T-cell (primary cell): ENCODE measurements at regions not wholly inside any gene's neighbourhood (a gene's known extent, or its start where the extent isn't known, plus 50 kb on each side); places are given as distances from the start of the nearest gene placed in this dataset.
"Not testable (repeated sequence)": the region's sequence is repeated elsewhere in the genome, so short reads cannot be mapped to it uniquely, and the experiment has no call there.

Experiments
- ATAC-seq, 4 experiments: fragments of 200-7000 bp in 3 of 4; fragments of 150-1000 bp in 1 of 4; cut with Tn5 transposase; replicated peaks in 1 of 4; 1 replicate in 3 of 4; 2 replicates in 1 of 4; pipeline ENCODE4 v1.10.0; 2021; ENCODE audit warnings: moderate library complexity in 3 of 4, mild to moderate bottlenecking in 2 of 4, moderate number of reproducible peaks in 1 of 4
- CTCF ChIA-PET, 2 donors: fragments of 300-600 bp; sonication (Branson Sonifier 250); formaldehyde crosslinking; loops; one replicate each; lab custom pipeline; 2022; ENCODE audit warnings: antibody characterized with exemption in 2 of 2; lab: Charles Lee
- POLR2A ChIA-PET, 2 donors: fragments of 300-600 bp; sonication (Branson Sonifier 250); formaldehyde crosslinking; loops; one replicate each; lab custom pipeline; 2022; ENCODE audit warnings: antibody characterized with exemption in 2 of 2; lab: Charles Lee
- DNase-seq, 35 experiments: peaks; one replicate each; pipeline versions ENCODE4 v3.0.0 to v3.0.0-alpha.2; 2013 to 2023
- H3K27ac ChIP-seq: one replicate; pipeline ENCODE4 v1.5.1; 2013; ENCODE audit warnings: low read length
- H3K27me3 ChIP-seq, 2 experiments: replicated peaks in 1 of 2; 1 replicate in 1 of 2; 2 replicates in 1 of 2; pipeline versions ENCODE4 v1.6.1 to v1.7.0; 2013; ENCODE audit warnings: low read length in 1 of 2, mixed read lengths in 1 of 2; ENCODE audit not compliant: control insufficient read depth in 2 of 2, insufficient read depth in 2 of 2; ENCODE audit errors: extremely low read depth in 1 of 2
- H3K36me3 ChIP-seq, 2 donors: 1 replicate in 1 of 2; 2 replicates in 1 of 2; pipeline versions ENCODE4 v1.6.1 to v1.7.0; 2013; ENCODE audit warnings: low read length in 1 of 2; ENCODE audit not compliant: control insufficient read depth in 2 of 2, insufficient read depth in 1 of 2; ENCODE audit errors: extremely low read depth in 1 of 2
- H3K4me1 ChIP-seq, 2 experiments: 1 replicate in 1 of 2; 2 replicates in 1 of 2; pipeline versions ENCODE4 v1.6.1 to v1.7.0; 2013; ENCODE audit warnings: low read length in 2 of 2, mixed read lengths in 1 of 2; ENCODE audit not compliant: insufficient read depth in 2 of 2, control insufficient read depth in 1 of 2; ENCODE audit errors: extremely low read depth in 1 of 2
- H3K4me3 ChIP-seq, 2 donors: 1 replicate in 1 of 2; 2 replicates in 1 of 2; pipeline versions ENCODE4 v1.5.1 to v1.7.0; 2013; ENCODE audit warnings: mild to moderate bottlenecking in 2 of 2, low read length in 1 of 2, moderate library complexity in 1 of 2; ENCODE audit not compliant: control insufficient read depth in 1 of 2; ENCODE audit errors: extremely low read depth in 1 of 2
- H3K9me3 ChIP-seq: 2 replicates; pipeline ENCODE4 v1.7.0; 2013
- H3K27ac Mint-ChIP-seq, 2 donors: one replicate each; pipeline ENCODE4 v1.8.0; 2020 to 2021; ENCODE audit warnings: mild to moderate bottlenecking in 2 of 2, mixed read lengths in 2 of 2
- H3K27me3 Mint-ChIP-seq, 2 donors: one replicate each; pipeline ENCODE4 v1.8.0; 2021 to 2022; ENCODE audit warnings: mixed read lengths in 2 of 2
- H3K36me3 Mint-ChIP-seq: one replicate; pipeline ENCODE4 v1.8.0; 2021; ENCODE audit warnings: mixed read lengths
- H3K4me1 Mint-ChIP-seq, 3 donors: one replicate each; pipeline ENCODE4 v1.8.0; 2020 to 2022; ENCODE audit warnings: mixed read lengths in 3 of 3, mild to moderate bottlenecking in 1 of 3
- H3K4me3 Mint-ChIP-seq, 3 donors: one replicate each; pipeline ENCODE4 v1.8.0; 2020 to 2022; ENCODE audit warnings: mild to moderate bottlenecking in 3 of 3, mixed read lengths in 3 of 3, moderate library complexity in 3 of 3
- H3K9me3 Mint-ChIP-seq, 3 donors: one replicate each; pipeline ENCODE4 v1.8.0; 2020 to 2022; ENCODE audit warnings: mixed read lengths in 3 of 3
- WGBS: methylation state at CpG from one replicate; pipeline ENCODE4 v1.1.5; 2013; ENCODE audit warnings: missing lambda C conversion rate; ENCODE audit not compliant: insufficient coverage; 5-methylcytosine and 5-hydroxymethylcytosine counted together

GRCh38 chr7:23939747-23940146, 229.7 kb downstream of the STK31 start:
- ATAC-seq, DNase-seq, H3K4me1 ChIP-seq, H3K9me3 ChIP-seq, H3K4me1 Mint-ChIP-seq, CTCF ChIA-PET, H3K4me3 ChIP-seq, POLR2A ChIA-PET, H3K9me3 Mint-ChIP-seq, H3K36me3 Mint-ChIP-seq, H3K4me3 Mint-ChIP-seq, H3K36me3 ChIP-seq, H3K27ac ChIP-seq, H3K27ac Mint-ChIP-seq: not testable (repeated sequence)
- WGBS, result 40% methylated on average over 1 of the region's 2 CpGs
- H3K27me3 Mint-ChIP-seq, result peaks cover 22 to 40% of the 10 kb centered on the region in 2 donors
- peaks cover 0 to 16% of the 10 kb centered on the region in 2 experiments for H3K27me3 ChIP-seq

GRCh38 chr7:23941551-23941950, 231.5 kb downstream of the STK31 start:
- peaks cover 7 to 12% (median 7%) of the 10 kb centered on the region in 3 donors for H3K9me3 Mint-ChIP-seq
- H3K9me3 ChIP-seq, result no peaks in the 10 kb centered on the region
- no peaks in the 10 kb centered on the region for H3K36me3 Mint-ChIP-seq
- no peaks in the 10 kb centered on the region for H3K4me1 ChIP-seq
- no peaks in the 10 kb centered on the region for H3K36me3 ChIP-seq
- DNase-seq, result no peak
- no peak overlapping the region for H3K4me3 Mint-ChIP-seq
- CTCF ChIA-PET, result no interaction called here
- H3K27ac Mint-ChIP-seq, result no peak overlapping the region
- no peak overlapping the region for H3K27ac ChIP-seq
- no peaks in the 10 kb centered on the region for H3K4me1 Mint-ChIP-seq
- POLR2A ChIA-PET, result no interaction called here
- H3K27me3 Mint-ChIP-seq, result peaks cover 21 to 42% of the 10 kb centered on the region in 2 donors
- peaks cover 0 to 16% of the 10 kb centered on the region in 2 experiments for H3K27me3 ChIP-seq
- no peak overlapping the region for H3K4me3 ChIP-seq
- no peak for ATAC-seq
- 83% methylated on average over 1 of the region's 1 CpG for whole genome bisulfite sequencing

DNA sequence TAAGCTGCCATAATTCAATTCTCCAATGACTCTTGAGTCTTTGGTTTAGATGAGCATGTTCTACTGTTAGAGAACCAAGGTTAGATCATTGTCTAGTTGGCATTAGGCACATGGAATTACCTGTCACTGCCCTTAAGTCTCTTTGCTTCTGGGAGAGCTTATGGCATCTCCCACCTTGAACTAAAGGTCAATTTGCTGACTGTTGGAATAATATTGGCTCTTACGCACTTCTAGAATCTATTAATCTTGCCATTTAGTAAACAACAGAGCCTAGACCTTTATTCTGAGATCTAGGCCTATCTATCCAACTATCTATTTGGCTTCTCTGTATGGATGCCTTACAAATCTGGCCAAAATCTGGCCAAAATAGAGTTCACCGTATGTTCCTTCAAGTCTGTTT, 232.0 kb downstream of the STK31 start:
- Histone ChIP-seq H3K4me3 (no peak overlapping the region), H3K27me3 (peaks cover 0 to 16% of the 10 kb centered on the region in 2 experiments), H3K9me3 (no peaks in the 10 kb centered on the region), H3K4me1 (no peaks in the 10 kb centered on the region), H3K27ac (no peak overlapping the region), H3K36me3 (no peaks in the 10 kb centered on the region)
- no peaks in the 10 kb centered on the region for H3K4me1 Mint-ChIP-seq
- H3K27me3 Mint-ChIP-seq, result peaks cover 24 to 45% of the 10 kb centered on the region in 2 donors
- H3K27ac Mint-ChIP-seq, result no peak overlapping the region
- H3K4me3 Mint-ChIP-seq, result no peak overlapping the region
- H3K9me3 Mint-ChIP-seq, result peaks cover 12 to 17% (median 12%) of the 10 kb centered on the region in 3 donors
- ChIA-PET CTCF (no interaction called here), POLR2A (no interaction called here)
- H3K36me3 Mint-ChIP-seq, result no peaks in the 10 kb centered on the region
- DNase-seq (no peak), ATAC-seq (no peak)
- WGBS, result 100% methylated on average over 1 of the region's 2 CpGs

- Mint-ChIP-seq H3K27ac (no peak overlapping the region), H3K4me3 (no peak overlapping the region), H3K4me1 (no peaks in the 10 kb centered on the region), H3K9me3 (peaks cover 12 to 14% (median 13%) of the 10 kb centered on the region in 3 donors), H3K36me3 (no peaks in the 10 kb centered on the region), H3K27me3 (peaks cover 28 to 36% of the 10 kb centered on the region in 2 donors)
- Histone ChIP-seq H3K27ac (no peak overlapping the region), H3K27me3 (peaks cover 0 to 14% of the 10 kb centered on the region in 2 experiments), H3K36me3 (no peaks in the 10 kb centered on the region), H3K9me3 (no peaks in the 10 kb centered on the region), H3K4me1 (no peaks in the 10 kb centered on the region), H3K4me3 (no peak overlapping the region)
- DNase-seq (no peak), ATAC-seq (no peak)
- WGBS, result 83% methylated on average over 2 of the region's 2 CpGs
- CTCF ChIA-PET, result no interaction called here
- POLR2A ChIA-PET, result no interaction called here
Measured at GRCh38 chr7:23944131-23944530, 234.1 kb downstream of the STK31 start.

DNA sequence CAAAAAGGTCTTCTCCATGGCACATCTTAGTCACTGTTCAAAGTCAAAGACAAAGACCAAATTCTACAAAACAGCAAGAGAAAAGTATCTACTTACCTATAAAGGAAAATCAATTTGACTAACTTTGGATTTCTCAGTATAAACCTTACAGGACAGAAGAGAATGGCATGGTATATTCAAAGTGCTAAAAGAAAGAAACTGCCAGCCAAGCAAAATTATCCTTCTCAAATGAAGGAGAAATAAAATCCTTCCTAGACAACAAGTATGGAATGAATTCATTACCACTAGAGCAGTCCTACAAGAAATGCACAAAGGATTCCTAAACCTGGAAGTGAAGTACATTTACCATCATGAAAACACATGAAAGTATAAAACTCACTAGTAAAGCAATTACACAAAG, 235.5 kb downstream of the STK31 start:
- POLR2A ChIA-PET, result no interaction called here
- Mint-ChIP-seq H3K4me1 (no peaks in the 10 kb centered on the region), H3K27me3 (peaks cover 23 to 30% of the 10 kb centered on the region in 2 donors), H3K4me3 (no peak overlapping the region), H3K36me3 (no peaks in the 10 kb centered on the region), H3K27ac (no peak overlapping the region), H3K9me3 (peaks cover 12 to 14% (median 13%) of the 10 kb centered on the region in 3 donors)
- CTCF ChIA-PET, result no interaction called here
- Histone ChIP-seq H3K4me3 (no peak overlapping the region), H3K4me1 (no peaks in the 10 kb centered on the region), H3K27ac (no peak overlapping the region), H3K9me3 (no peaks in the 10 kb centered on the region), H3K27me3 (peaks cover 0 to 12% of the 10 kb centered on the region in 2 experiments), H3K36me3 (no peaks in the 10 kb centered on the region)
- DNase-seq (no peak), ATAC-seq (no peak)

DNA sequence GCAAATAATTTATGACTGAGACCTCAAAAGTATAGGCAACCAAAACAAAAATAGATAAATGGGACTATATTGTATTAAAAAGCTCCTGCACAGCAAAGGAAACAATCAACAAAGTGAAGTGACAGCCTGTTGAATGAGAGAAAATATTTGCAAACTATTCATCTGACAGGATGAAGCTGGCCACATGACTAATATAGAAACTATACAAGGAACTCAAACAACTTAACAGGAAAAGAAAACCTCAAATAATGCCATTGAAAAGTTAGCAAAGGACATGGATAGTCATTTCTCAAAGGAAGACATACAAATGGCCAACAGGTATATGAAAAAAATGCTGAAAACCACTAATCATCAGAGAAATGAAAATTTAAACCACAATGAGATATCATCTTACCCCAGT, 245.1 kb downstream of the STK31 start:
- Histone ChIP-seq H3K27me3 (no peaks in the 10 kb centered on the region), H3K36me3 (no peaks in the 10 kb centered on the region), H3K9me3 (no peaks in the 10 kb centered on the region), H3K4me1 (no peaks in the 10 kb centered on the region), H3K27ac (no peak overlapping the region), H3K4me3 (no peak overlapping the region)
- Mint-ChIP-seq H3K27ac (no peak overlapping the region), H3K4me1 (no peaks in the 10 kb centered on the region), H3K9me3 (peaks cover 0 to 5% (median 0%) of the 10 kb centered on the region in 3 donors), H3K4me3 (no peak overlapping the region), H3K27me3 (no peaks in the 10 kb centered on the region), H3K36me3 (no peaks in the 10 kb centered on the region)
- ChIA-PET CTCF (no interaction called here), POLR2A (no interaction called here)
- ATAC-seq, result no peak
- DNase-seq, result no peak

DNA sequence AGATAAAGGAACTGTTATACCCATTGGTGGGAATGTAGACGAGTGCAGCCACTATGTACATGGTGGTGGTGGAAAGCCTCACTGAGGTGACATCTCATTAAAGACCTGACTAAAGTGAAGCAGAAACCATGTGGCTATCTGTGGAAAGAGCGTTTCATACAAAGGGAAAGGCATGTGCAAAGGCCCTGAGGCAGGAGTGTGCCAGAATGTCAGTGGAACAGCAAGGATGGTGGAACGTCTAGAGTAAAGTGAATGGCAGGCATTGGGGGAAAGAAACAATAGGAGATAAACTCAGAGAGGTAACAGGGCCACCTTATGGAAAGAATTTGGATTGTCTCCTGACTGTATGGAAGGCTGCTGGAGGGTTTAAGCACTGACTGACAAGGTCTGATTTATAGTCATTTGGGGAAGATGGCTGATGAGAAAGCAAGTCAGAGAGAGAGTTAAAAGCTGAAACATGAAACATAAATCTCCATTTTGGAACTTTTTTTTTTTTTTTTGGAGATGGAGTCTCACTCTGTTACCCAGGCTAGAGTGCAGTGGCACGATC, 245.7 kb downstream of the STK31 start:
- ChIA-PET POLR2A (no interaction called here), CTCF (no interaction called here)
- no peak overlapping the region for H3K27ac Mint-ChIP-seq
- no peaks in the 10 kb centered on the region for H3K4me1 Mint-ChIP-seq
- H3K27ac ChIP-seq, result no peak overlapping the region
- no peak overlapping the region for H3K4me3 ChIP-seq
- no peaks in the 10 kb centered on the region for H3K4me1 ChIP-seq
- no peaks in the 10 kb centered on the region for H3K36me3 Mint-ChIP-seq
- no peaks in the 10 kb centered on the region for H3K27me3 ChIP-seq
- no peaks in the 10 kb centered on the region for H3K36me3 ChIP-seq
- DNase-seq (no peak), ATAC-seq (no peak)
- H3K27me3 Mint-ChIP-seq, result peaks cover 0 to 1% of the 10 kb centered on the region in 2 donors
- WGBS, result 71% methylated on average over 3 of the region's 4 CpGs
- H3K9me3 Mint-ChIP-seq, result peaks cover 0 to 5% (median 0%) of the 10 kb centered on the region in 3 donors
- no peaks in the 10 kb centered on the region for H3K9me3 ChIP-seq
- no peak overlapping the region for H3K4me3 Mint-ChIP-seq
